ENCODE measurements at regions not wholly inside any gene's neighbourhood (a gene's known extent, or its start where the extent isn't known, plus 50 kb on each side); places are given as distances from the start of the nearest gene placed in this dataset.

GRCh38 chr12:91264178-91264577 lies 81.6 kb upstream of the DCN start:
- H3K4me3 ChIP-seq, result no peak overlapping the region
- no peak for DNase-seq (ENCODE audit: low spot score)
- H3K27me3 ChIP-seq, result no peaks in the 10 kb centered on the region
- peaks cover 0 to 5% of the 10 kb centered on the region in 2 donors for H3K9me3 ChIP-seq
- TF ChIP-seq CTCF (IDR thresholded peaks at IDR 0.05), result no peak
- H3K27ac ChIP-seq, result no peak overlapping the region
- H3K36me3 ChIP-seq, result no peaks in the 10 kb centered on the region
- no peaks in the 10 kb centered on the region for H3K4me1 ChIP-seq

GRCh38 chr12:91261820-91262676 lies 79.4 kb upstream of the DCN start:
- Histone ChIP-seq H3K4me1 (no peaks in the 10 kb centered on the region), H3K36me3 (no peaks in the 10 kb centered on the region), H3K27ac (no peak overlapping the region), H3K27me3 (no peaks in the 10 kb centered on the region), H3K9me3 (peaks cover 0 to 5% of the 10 kb centered on the region in 2 donors), H3K4me3 (no peak overlapping the region)
- no peak for DNase-seq (ENCODE audit: low spot score)
- no peak for TF ChIP-seq CTCF (IDR thresholded peaks at IDR 0.05)

- no peak overlapping the region for H3K4me3 ChIP-seq
These were observed 73.8 kb upstream of the DCN start for GRCh38 chr12:91256411-91256810.

GRCh38 chr12:91252341-91252740 lies 69.7 kb upstream of the DCN start:
- TF ChIP-seq CTCF (IDR thresholded peaks at IDR 0.05), result no peak
- H3K4me1 ChIP-seq, result no peaks in the 10 kb centered on the region
- no peak overlapping the region for H3K27ac ChIP-seq
- DNase-seq (ENCODE audit: low spot score), result no peak
- H3K36me3 ChIP-seq, result no peaks in the 10 kb centered on the region
- peaks cover 0 to 6% of the 10 kb centered on the region in 2 donors for H3K9me3 ChIP-seq
- no peak overlapping the region for H3K4me3 ChIP-seq
- no peaks in the 10 kb centered on the region for H3K27me3 ChIP-seq

More at GRCh38 chr12:91256411-91256810, 73.8 kb upstream of the DCN start:
- Histone ChIP-seq H3K4me1 (no peaks in the 10 kb centered on the region), H3K9me3 (peaks cover 0 to 5% of the 10 kb centered on the region in 2 donors), H3K27ac (no peak overlapping the region), H3K36me3 (no peaks in the 10 kb centered on the region), H3K27me3 (no peaks in the 10 kb centered on the region)
- no peak for TF ChIP-seq CTCF (IDR thresholded peaks at IDR 0.05)
- DNase-seq (ENCODE audit: low spot score), result no peak

- Histone ChIP-seq H3K36me3 (no peaks in the 10 kb centered on the region), H3K27ac (peak overlapping the region; percentile 61 to 70), H3K9me3 (peaks cover 0 to 7% of the 10 kb centered on the region in 2 donors), H3K4me3 (no peak overlapping the region), H3K4me1 (no peaks in the 10 kb centered on the region), H3K27me3 (no peaks in the 10 kb centered on the region)
- DNase-seq (ENCODE audit: low spot score), result no peak
- TF ChIP-seq CTCF (IDR thresholded peaks at IDR 0.05), result no peak
These were observed 67.7 kb upstream of the DCN start for GRCh38 chr12:91250273-91250665.

Data from right atrium auricular region (tissue), 2 donors.